LHCN-M2 (cell line): ENCODE measurements at regions not wholly inside any gene's neighbourhood (a gene's known extent, or its start where the extent isn't known, plus 50 kb on each side); places are given as distances from the start of the nearest gene placed in this dataset.

Experiments
- DNase-seq: peaks from one replicate; pipeline ENCODE4 v3.0.0-alpha.2; 2012; ENCODE audit warnings: low read depth

DNA sequence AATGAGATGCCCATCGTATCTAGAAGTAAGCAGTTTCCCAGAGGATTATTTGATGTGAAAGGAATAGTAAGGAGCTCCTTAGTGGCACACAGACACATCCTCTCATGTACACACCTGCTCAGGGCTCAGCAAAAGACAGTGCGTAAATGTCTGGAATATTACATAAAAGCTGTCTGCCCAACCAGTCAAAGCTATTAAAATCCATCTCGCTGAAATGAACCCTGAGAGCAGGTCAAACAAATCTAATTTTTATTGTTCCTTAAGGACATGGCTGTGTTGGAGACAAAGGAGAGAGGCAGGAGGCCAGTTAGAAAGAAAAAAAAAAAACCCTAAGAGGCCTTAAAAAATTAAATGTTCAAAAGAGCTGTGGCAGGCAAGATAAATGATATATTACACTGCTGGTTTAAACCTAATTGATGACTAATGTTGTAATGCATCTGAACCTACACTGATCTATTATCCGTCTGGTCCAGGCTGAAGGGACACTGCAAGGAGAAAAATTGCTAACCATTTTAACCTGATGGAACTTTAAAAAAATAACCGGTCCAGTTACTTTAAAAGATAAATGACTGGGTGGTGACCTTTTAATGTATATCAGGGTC lies 58.5 kb upstream of the FGGY start:
- no peak for DNase-seq

DNA sequence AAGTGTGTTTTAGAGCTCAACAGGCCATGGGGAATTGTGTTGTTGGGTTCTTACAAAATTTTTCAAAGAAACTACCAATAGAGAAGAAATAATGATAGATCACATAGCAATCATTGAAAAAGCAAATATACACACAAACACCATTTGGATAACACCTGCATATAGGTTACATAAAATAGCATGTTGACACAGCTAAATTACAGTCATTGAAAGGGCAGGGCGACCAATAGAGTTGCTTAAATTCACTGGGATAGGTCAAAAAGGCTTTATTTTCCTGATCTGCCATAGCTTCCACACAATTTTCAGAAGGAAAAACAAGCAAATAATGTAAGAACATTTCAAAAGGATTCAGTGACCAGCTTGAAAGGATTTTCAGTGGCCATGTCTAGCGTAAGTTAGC lies 57.9 kb upstream of the FGGY start:
- no peak for DNase-seq

DNA sequence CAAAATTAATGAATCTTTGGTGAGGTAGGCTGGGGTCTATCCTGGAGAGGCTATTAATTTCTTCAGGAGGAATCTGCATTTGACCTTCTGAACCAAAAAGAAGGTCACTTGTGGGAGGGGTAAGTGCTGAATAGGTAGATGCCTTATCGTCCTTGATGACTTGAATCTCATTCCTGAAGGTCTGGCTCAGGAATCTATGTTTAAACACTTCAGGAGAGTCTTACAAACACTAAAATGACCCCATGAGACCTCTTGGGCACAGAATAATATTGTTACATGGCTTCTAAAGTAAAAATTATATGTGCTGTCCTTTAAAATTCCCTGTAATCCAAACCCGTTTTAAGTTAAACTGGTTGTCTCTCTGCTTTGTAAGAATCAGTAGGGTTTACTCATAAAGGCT lies 55.0 kb upstream of the FGGY start:
- no peak for DNase-seq

DNA sequence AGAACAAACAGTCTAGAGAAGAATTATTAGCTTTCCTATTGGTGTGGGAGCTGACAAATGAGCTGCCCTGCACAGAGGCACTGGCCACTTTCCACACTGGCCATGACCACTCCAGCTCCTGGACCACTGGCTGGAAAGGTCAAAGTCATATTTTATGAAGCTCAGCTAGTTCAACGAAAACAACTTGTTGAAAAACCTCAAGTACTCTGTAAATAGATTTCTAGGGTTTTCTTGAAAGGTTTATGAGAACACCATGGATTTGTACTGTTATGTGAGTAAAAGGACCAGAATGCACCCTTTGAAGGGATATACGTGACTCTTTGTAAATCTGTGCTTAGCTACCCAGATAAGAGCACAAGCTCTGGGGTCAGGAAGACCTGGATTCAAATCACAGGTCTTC lies 54.5 kb upstream of the FGGY start:
- DNase-seq, result no peak

DNA sequence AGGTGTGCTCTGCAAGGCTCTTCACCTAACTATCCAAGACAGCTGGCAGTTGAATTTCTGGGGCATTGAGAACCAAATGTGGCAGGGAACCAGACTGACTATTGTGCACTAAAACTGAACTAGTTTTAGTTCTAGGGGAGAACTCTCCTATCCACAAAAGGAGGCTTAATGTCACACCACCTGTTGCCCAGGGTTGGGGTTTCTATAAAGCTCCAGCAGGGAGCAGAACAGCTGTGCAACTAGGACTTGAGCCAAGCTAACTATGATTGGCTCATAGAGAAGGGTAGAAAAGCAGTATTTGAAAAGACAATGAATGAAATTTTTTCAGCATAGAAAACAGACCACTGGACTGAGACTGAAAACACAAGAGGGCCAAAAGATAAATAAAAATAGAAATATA lies 53.3 kb upstream of the FGGY start:
- peak; percentile 96 for DNase-seq

DNA sequence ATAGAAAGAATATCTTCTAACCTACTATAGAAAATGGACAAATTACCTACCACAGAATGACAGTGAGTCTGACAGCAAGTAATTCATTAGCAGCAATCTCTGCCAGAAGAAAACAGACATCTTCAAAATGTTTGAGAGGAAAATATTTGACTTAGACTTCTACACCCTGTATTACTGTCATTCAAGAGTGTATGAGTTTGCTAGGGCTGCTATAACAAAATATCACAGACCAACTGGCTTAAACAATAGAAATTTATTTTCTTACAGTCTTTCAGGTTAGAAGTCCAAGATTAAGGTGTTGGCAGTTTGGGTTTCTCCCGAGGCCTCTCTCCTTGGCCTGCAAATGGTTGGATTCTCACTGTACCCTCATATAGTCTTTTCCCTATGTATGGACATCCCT lies 52.9 kb upstream of the FGGY start:
- DNase-seq, result no peak

DNA sequence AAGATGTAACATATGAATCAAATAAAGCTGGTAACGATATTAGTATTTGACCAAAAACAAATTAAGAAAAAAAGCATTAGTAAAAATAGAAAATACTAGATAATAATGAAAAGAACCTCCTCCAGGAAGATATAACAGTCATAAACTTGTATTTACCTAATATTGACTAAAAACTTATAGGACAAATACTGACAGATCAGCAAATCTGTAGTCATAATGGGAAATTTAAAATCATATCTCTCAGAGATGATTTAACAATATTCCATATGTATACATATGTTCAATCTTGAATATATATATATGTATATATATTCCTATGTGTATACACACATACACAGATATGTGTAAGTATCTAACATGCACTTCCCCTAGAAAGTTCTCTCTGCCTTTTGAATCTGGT lies 52.0 kb upstream of the FGGY start:
- no peak for DNase-seq
